PFSK-1 (cell line): ENCODE measurements at regions not wholly inside any gene's neighbourhood (a gene's known extent, or its start where the extent isn't known, plus 50 kb on each side); places are given as distances from the start of the nearest gene placed in this dataset.

Source experiments
- FOXP2 ChIP-seq: optimal IDR thresholded peaks from 2 replicates; pipeline ENCODE3; 2011; ENCODE audit warnings: borderline replicate concordance, control low read depth, inconsistent platforms; ENCODE audit not compliant: insufficient read depth; ENCODE audit errors: extremely low read length, extremely low read depth
- POLR2AphosphoS5 ChIP-seq: IDR thresholded peaks from 2 replicates; pipeline ENCODE4 v1.6.1; 2012; ENCODE audit warnings: low read depth, mild to moderate bottlenecking, control low read depth, low read length, moderate library complexity
- REST ChIP-seq, 2 experiments: IDR thresholded peaks; 2 replicates each; pipeline versions ENCODE4 v1.6.1 to v1.8.0; 2011 to 2012; ENCODE audit warnings: low read depth in 2 of 2, low read length in 2 of 2, control low read depth in 1 of 2, inconsistent platforms in 1 of 2, mild to moderate bottlenecking in 1 of 2, moderate library complexity in 1 of 2; ENCODE audit not compliant: insufficient read depth in 1 of 2

- no peak for TF ChIP-seq REST (IDR thresholded peaks at IDR 0.05; ENCODE audit: insufficient read depth in 1 of 2, low read depth in 2 of 2, low read length in 2 of 2)
- no peak for TF ChIP-seq FOXP2
- no peak for TF ChIP-seq POLR2AphosphoS5
Measured at GRCh38 chr14:97873291-97873690, 1076.1 kb downstream of the VRK1 start.
